ENCODE measurements at regions not wholly inside any gene's neighbourhood (a gene's known extent, or its start where the extent isn't known, plus 50 kb on each side); places are given as distances from the start of the nearest gene placed in this dataset.

GRCh38 chr5:8381972-8382371 lies 513.0 kb downstream of the MTRR start:
- DNase-seq (ENCODE audit: low spot score) (no peak), FAIRE-seq (no peak)

DNA sequence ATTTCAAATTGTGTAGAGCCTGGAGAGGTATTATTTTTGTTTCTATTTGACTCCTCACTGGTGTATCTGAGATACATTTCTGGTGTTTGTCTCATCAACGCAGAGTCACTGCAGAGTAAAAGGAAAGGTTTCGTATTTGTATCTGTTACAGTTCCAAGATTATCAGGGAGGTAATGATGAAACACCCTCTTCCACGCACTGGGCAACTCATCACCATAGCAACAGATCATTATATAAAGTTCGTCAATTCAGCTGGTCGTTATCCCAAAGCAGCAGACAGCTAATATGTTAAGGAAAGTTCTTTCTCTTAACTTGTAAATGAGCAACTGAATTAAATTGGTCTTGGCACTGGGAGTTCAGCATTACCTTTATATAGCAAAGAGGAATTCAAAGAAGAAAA lies 513.5 kb downstream of the MTRR start:
- no peak for DNase-seq (ENCODE audit: low spot score)
- FAIRE-seq = no peak

DNA sequence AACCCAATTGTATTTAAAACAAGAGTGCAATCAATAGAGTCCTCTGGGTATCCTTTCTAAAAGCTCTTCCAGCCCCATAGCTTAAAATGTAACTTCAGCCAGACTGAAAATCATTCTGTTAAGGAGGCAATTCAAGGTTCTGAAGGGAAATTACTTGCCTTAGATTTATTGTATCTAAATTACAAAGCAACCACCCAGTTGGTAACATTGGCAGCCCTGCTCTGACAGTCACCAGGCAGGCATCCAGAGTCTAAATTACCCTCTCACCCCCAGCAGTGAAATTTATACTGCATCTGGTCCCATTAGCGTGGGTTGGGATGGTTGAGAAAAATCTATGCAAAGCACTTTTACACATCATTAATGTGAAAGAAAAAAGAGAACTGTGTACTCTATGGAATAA lies 514.7 kb downstream of the MTRR start:
- FAIRE-seq (no peak), DNase-seq (ENCODE audit: low spot score) (no peak)

- no peak for DNase-seq (ENCODE audit: low spot score)
- no peak for FAIRE-seq
These were observed 517.9 kb downstream of the MTRR start for GRCh38 chr5:8386719-8387288.

DNA sequence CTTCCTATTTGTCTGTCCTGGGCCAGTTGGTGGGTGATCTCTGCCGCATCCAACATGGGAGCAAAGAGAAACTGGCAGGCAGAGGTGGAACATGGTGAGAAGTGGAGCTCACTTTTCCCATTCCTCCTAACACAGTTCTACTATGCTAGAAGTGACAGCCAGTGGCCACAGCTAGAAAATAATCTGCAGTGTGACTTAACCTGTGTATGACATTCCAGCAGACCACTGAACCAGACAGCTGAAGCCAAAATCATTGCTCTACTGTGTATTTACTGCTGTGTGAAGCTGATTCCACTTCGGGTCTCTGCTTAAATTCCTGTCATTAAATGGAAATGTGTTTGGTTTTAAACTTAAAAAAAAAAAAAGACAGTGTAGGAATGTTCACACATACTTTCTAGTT lies 523.0 kb downstream of the MTRR start:
- FAIRE-seq = no peak

DNA sequence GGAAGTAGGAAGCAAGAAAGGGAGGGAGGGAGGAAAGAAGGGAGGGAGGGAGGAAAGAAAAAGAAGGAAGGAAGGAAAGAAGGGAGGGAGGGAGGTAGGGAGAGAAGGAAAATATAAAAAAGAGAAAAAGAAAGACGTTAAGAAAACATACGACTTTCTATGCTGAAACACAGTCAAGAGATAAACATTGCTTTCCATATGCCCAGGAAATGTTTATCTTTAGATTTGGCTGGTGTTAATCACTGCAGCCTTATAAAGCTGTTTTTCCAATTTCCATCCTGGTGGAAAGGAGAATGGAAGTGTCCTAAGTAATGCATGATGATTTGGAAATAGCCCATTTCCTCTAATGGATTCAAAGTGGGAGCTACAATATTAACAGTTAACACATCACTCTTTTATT lies 524.3 kb downstream of the MTRR start:
- FAIRE-seq = no peak

More for the DNA sequence above, 523.0 kb downstream of the MTRR start:
- DNase-seq (ENCODE audit: low spot score) = no peak

GRCh38 chr5:8394965-8395364 lies 526.0 kb downstream of the MTRR start:
- DNase-seq (ENCODE audit: low spot score) (no peak), FAIRE-seq (no peak)

More for the DNA sequence above, 524.3 kb downstream of the MTRR start:
- DNase-seq (ENCODE audit: low spot score) = no peak

DNA sequence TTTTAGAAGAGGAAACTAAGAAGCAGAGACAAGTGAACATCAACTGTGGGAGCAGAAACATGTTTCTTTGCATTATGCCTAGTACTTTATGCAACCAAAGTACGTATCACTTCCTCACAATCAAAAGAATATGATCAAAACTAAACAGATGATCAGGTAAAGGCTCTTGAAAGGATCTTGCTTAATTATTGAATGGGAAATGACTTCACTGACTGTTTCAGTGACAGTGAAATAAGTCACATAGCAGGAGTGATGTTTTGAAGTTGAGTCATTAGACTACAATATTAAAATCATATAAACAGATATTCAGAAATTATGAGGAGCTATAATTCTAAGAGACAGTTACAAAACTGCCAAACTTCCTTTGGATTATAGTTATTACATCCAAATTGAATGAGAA lies 527.3 kb downstream of the MTRR start:
- DNase-seq (ENCODE audit: low spot score) = no peak
- no peak for FAIRE-seq

DNA sequence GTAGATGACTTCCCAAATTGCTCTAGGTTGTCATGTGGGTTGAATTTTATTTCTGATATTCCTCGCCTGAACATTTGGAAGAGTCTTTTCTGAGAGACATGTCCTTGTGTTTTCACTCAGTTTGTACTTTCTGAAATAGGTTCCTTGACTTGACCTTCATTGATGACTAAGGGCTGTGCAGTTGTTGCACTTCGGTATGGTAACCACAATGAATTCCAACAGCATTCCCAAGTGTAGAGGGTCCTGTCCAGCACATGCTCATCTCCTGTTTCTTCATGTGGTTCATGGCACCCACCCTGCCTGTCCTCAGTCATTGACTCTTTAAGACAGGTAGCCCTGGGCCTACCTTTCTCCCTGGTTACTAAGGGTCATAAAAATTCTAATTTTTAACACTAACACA lies 527.8 kb downstream of the MTRR start:
- DNase-seq (ENCODE audit: low spot score) (peak; percentile 19), FAIRE-seq (no peak)

DNA sequence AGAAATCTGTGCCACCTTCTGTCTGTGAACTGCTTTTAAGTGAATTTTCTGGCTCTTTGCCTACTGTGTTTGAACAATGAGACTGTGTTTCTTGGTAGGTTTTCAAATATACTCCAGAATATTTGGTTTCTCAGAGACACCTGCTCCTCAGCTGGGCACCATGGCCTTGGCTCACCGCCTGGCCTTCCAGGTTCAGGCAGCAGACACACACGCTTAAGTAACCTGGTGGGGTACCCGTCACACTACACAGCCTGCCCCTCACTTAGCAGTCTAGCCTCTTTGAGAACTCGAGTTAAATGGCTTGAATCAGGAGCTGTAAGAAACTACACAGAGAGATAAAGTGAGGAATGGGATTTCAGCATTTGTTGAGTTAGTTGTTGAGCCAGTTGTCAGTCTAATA lies 530.5 kb downstream of the MTRR start:
- DNase-seq (ENCODE audit: low spot score) = no peak
- no peak for FAIRE-seq

DNA sequence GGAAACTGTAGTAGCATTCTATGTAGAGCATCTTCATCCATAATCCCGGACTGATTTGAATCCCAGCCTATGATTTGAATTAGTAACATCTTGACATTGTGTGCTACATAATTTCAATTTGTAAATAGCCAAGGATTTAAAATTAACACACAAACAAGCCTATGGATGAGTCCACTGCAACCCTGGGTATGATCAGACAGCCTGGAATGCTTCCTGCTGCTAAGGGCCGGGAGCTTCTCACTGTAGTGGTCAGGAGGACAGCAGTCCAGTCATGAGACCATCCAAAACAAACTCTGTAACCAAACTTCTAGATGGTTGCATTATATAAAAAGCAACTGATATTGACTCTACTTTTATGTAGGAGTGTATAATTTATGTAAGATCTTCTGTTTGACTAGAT lies 539.3 kb downstream of the MTRR start:
- FAIRE-seq (no peak), DNase-seq (ENCODE audit: low spot score) (no peak)

- no peak for DNase-seq (ENCODE audit: low spot score)
- no peak for FAIRE-seq
These were observed 541.7 kb downstream of the MTRR start for GRCh38 chr5:8410618-8411017.

GRCh38 chr5:8413975-8414374 lies 545.0 kb downstream of the MTRR start:
- FAIRE-seq (no peak), DNase-seq (ENCODE audit: low spot score) (no peak)

GRCh38 chr5:8417316-8418048 lies 548.5 kb downstream of the MTRR start:
- DNase-seq (ENCODE audit: low spot score) = no peak
- FAIRE-seq = no peak

DNA sequence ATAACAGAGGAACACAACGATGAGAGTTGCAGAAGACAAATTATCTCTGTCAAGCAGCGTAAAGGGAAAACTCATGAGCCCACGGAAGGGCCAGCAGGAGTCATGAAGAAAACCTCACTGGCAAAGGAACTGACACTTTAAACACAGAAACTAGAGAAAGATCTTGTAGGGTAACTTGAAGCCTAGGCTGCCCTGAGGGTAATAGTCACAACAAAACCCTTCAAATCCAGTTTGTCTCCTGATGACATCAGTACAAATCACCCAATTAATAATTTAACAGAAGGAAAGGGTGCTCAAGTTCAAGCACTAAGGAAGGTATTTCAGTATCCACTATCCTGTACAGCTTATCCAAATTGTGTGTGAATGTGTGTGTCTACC lies 549.1 kb downstream of the MTRR start:
- no peak for FAIRE-seq
- DNase-seq (ENCODE audit: low spot score) = no peak

GRCh38 chr5:8429778-8430758 lies 561.1 kb downstream of the MTRR start:
- FAIRE-seq (no peak), DNase-seq (ENCODE audit: low spot score) (no peak)

DNA sequence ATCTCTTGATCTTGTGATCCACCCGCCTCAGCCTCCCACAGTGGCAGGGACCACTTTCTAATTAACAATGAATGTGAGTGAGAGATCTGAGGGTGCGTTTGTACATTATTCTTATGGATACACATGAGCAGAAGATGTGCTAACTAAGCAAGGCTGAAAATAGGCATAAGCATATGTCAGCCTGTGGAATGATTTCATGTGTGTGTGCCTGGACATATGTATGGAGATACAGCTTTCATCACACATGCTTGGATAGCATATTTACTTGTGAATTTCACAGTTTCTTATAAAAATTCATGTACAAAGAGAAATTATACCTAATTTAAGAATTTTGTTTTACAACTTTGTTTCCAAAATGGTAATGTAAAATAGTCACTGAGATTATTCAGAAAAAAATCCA lies 565.6 kb downstream of the MTRR start:
- no peak for FAIRE-seq
- no peak for DNase-seq (ENCODE audit: low spot score)

DNA sequence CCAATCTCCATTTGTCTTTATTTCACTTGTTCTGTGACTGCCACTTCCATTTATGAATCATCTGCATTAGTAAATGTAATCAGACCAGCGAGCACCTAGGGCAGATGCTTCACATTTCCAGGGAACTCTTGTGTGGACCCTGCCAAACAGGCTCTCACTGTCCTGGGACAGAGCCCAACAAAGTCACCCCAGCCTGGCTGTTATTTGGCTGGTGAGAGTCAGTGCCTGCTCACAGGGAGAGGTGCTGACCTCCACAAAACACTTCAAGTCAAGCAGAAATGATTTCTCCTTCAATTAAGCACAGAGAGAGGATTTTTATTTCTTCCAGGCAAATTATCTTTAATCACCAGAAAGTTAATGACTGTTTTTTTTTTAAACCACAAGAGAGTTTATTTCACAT lies 568.0 kb downstream of the MTRR start:
- FAIRE-seq (no peak), DNase-seq (ENCODE audit: low spot score) (no peak)

- DNase-seq (ENCODE audit: low spot score) (no peak), FAIRE-seq (no peak)
These were observed 576.2 kb downstream of the MTRR start for GRCh38 chr5:8445139-8445538.

DNA sequence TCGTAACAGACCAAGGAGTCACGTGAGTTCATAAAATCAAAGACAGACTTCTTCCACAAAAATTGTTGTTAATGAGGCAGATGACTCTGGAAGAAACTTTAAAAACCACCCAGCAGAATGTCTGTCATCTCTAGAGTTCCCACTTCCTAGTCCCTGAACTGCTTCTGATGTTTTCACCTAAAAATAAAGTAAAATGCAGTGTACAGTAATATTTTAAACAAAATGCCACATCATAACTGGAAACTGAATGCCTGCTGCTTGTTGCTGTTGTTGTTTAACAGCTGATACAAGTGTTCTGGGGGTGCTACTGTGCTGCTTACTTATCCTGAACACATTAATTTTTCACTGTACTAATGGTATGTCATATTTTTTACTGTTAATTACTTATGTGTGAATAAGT lies 577.2 kb downstream of the MTRR start:
- FAIRE-seq (no peak), DNase-seq (ENCODE audit: low spot score) (no peak)

- no peak for FAIRE-seq
These were observed 587.9 kb downstream of the MTRR start for GRCh38 chr5:8456846-8457186.

More at GRCh38 chr5:8456846-8457186, 587.9 kb downstream of the MTRR start:
- DNase-seq (ENCODE audit: low spot score) = no peak

Data from urothelium cell line (cell line).